ENCODE measurements at regions not wholly inside any gene's neighbourhood (a gene's known extent, or its start where the extent isn't known, plus 50 kb on each side); places are given as distances from the start of the nearest gene placed in this dataset.

- TF ChIP-seq POLR2A (IDR thresholded peaks at IDR 0.05) (no peak), CTCF (IDR thresholded peaks at IDR 0.05) (no peak)
Measured at GRCh38 chr16:55045329-55045728, 114.7 kb downstream of the IRX5 start.
